ENCODE measurements at regions not wholly inside any gene's neighbourhood (a gene's known extent, or its start where the extent isn't known, plus 50 kb on each side); places are given as distances from the start of the nearest gene placed in this dataset.

GRCh38 chr4:60648774-60649173 lies 551.4 kb upstream of the ADGRL3 start:
- TF ChIP-seq CTCF (IDR thresholded peaks at IDR 0.05) (no peak), POLR2A (IDR thresholded peaks at IDR 0.05) (no peak)

All from lower leg skin (tissue), 3 donors.